ENCODE measurements at regions not wholly inside any gene's neighbourhood (a gene's known extent, or its start where the extent isn't known, plus 50 kb on each side); places are given as distances from the start of the nearest gene placed in this dataset.
A peak's percentile ranks its signal among the peaks of the same experiment; 100 is the strongest.

- Histone ChIP-seq H3K9me3 (ENCODE audit: insufficient read depth, low read length) (no peaks in the 10 kb centered on the region), H3K9ac (ENCODE audit: insufficient read length, low read depth) (peak overlapping the region; percentile 54), H3K4me3 (ENCODE audit: insufficient read length, low read depth) (peak overlapping the region; percentile 46), H3K36me3 (ENCODE audit: insufficient read depth, insufficient read length, low read length) (no peaks in the 10 kb centered on the region), H3K27me3 (ENCODE audit: insufficient read depth, insufficient read length) (peaks cover 24% of the 10 kb centered on the region), H3K4me1 (ENCODE audit: insufficient read depth, insufficient read length) (no peaks in the 10 kb centered on the region)
- TF ChIP-seq YY1 (IDR thresholded peaks at IDR 0.05; ENCODE audit: insufficient read depth, insufficient read length) (no peak), ZNF274 (IDR thresholded peaks at IDR 0.05; ENCODE audit: low read depth, low read length) (no peak), SUZ12 (IDR thresholded peaks at IDR 0.05; ENCODE audit: extremely low read depth, insufficient read depth, insufficient read length) (no peak)
- no peak for DNase-seq (ENCODE audit: low read depth, low spot score)
Measured at GRCh38 chr4:153154007-153154975, 50.0 kb upstream of the TRIM2 start.
